C4-2B (cell line): ENCODE measurements at regions not wholly inside any gene's neighbourhood (a gene's known extent, or its start where the extent isn't known, plus 50 kb on each side); places are given as distances from the start of the nearest gene placed in this dataset.
"Not testable (repeated sequence)": the region's sequence is repeated elsewhere in the genome, so short reads cannot be mapped to it uniquely, and the experiment has no call there.

Experiments
- H3K27ac ChIP-seq: fragments of 450-650 bp; 2 replicates; pipeline ENCODE4 v1.5.1; 2017
- CTCF ChIP-seq: fragments of 450-650 bp; conservative IDR thresholded peaks from 2 replicates; pipeline ENCODE4 v1.5.1; 2017; ENCODE audit warnings: mild to moderate bottlenecking
- ZFX ChIP-seq: fragments of 450-650 bp; IDR thresholded peaks from 2 replicates; pipeline ENCODE4 v1.6.1; 2017

- TF ChIP-seq ZFX (no peak), CTCF (no peak)
- no peak overlapping the region for H3K27ac ChIP-seq
Observed at GRCh38 chr11:112617977-112618826, 343.0 kb upstream of the NCAM1 start.

GRCh38 chr11:112619106-112619505, 342.1 kb upstream of the NCAM1 start:
- H3K27ac ChIP-seq, result no peak overlapping the region
- TF ChIP-seq CTCF (no peak), ZFX (no peak)

GRCh38 chr11:112620621-112621394, 340.4 kb upstream of the NCAM1 start:
- TF ChIP-seq CTCF, result no peak
- TF ChIP-seq ZFX, result no peak
- H3K27ac ChIP-seq, result no peak overlapping the region

GRCh38 chr11:112623057-112623456, 338.2 kb upstream of the NCAM1 start:
- no peak overlapping the region for H3K27ac ChIP-seq
- TF ChIP-seq CTCF (no peak), ZFX (no peak)

GRCh38 chr11:112624431-112624830, 336.8 kb upstream of the NCAM1 start:
- no peak for TF ChIP-seq CTCF
- no peak for TF ChIP-seq ZFX
- H3K27ac ChIP-seq, result no peak overlapping the region

GRCh38 chr11:112624971-112625370, 336.2 kb upstream of the NCAM1 start:
- H3K27ac ChIP-seq, result not testable (repeated sequence)

GRCh38 chr11:112625814-112626213, 335.4 kb upstream of the NCAM1 start:
- TF ChIP-seq ZFX, result no peak
- TF ChIP-seq CTCF, result no peak
- no peak overlapping the region for H3K27ac ChIP-seq
